NCI-H446 (cell line): ENCODE measurements at regions not wholly inside any gene's neighbourhood (a gene's known extent, or its start where the extent isn't known, plus 50 kb on each side); places are given as distances from the start of the nearest gene placed in this dataset.
"Not testable (repeated sequence)": the region's sequence is repeated elsewhere in the genome, so short reads cannot be mapped to it uniquely, and the experiment has no call there.

Experiments used
- DNase-seq, 2 experiments: peaks; one replicate each; lab custom pipeline; 2025; lab: John Stamatoyannopoulos, UW

- DNase-seq: not testable (repeated sequence)
Observed at GRCh38 chr4:131749224-131749623, 1399.9 kb upstream of the PCDH10 start.

DNA sequence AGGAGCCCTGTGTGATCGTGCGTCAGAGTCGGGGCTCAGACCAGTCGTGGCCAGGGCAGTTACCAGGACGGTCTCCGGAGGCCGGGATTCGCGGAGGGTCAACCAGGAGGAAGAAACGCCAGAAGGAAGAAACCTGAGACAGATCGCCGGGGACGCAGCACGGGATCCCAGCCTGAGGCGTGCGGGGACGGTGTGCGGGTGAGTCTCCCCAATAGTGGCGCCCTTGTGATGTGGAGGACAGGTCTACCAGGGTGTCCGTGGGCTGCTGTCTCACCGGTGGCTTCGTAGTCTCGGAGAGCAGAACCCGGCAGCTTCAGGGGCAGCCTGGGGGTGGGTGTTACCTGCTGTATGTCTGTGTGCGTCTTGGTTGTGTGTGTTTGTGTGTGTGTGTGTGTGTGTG, 1399.1 kb upstream of the PCDH10 start:
- DNase-seq: not testable (repeated sequence)

DNA sequence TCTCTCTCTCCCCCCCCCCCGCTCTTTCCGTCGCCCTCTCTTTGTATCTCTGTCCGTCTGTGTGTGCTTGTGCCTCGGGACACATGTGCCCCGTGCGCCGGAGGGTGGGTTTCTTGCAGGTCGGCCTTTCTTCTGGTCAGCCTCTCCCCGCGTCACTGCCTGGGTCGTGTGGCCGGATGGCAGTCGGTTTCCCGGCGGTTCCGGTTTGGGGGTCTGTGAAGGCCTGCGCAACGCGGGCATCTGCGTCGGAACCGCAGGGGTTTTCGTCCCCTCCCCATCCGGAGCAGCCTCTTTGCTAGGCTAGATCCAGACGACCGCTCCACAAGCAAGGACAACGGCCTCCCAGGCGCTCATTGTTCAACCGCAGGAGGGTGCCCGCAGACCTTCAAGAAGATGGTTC, 1398.6 kb upstream of the PCDH10 start:
- DNase-seq: not testable (repeated sequence)

DNA sequence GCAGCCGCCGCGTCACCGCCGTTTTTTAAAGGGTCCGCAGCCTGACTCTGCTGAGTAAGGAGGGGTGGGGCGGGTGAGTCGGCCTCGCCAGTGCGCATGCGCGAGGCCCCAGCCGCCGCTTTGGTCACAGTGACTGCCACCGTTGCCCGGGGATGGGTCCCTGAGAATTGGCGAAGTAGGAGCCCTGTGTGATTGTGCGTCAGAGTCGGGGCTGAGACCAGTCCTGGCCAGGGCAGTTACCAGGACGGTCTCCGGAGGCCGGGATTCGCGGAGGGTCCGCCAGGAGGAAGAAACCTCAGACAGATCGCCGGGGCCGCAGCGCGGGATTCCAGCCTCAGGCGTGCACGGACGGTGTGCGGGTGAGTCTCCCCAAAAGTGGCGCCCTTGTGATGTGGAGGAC, 1386.9 kb upstream of the PCDH10 start:
- not testable (repeated sequence) for DNase-seq

GRCh38 chr4:131764730-131765129, 1384.4 kb upstream of the PCDH10 start:
- no peak for DNase-seq

- not testable (repeated sequence) for DNase-seq
Observed at GRCh38 chr4:131774382-131774781, 1374.7 kb upstream of the PCDH10 start.

GRCh38 chr4:131810565-131810964, 1338.5 kb upstream of the PCDH10 start:
- not testable (repeated sequence) for DNase-seq
